WTC11 (cell line): ENCODE measurements at regions not wholly inside any gene's neighbourhood (a gene's known extent, or its start where the extent isn't known, plus 50 kb on each side); places are given as distances from the start of the nearest gene placed in this dataset.

Experiments
- ATAC-seq: fragments of 200-7000 bp; cut with Tn5 transposase; 2 replicates; pipeline ENCODE4 v1.10.0; 2021; ENCODE audit warnings: mild to moderate bottlenecking, moderate library complexity
- CTCF ChIA-PET: fragments of 300-600 bp; sonication (Branson Sonifier 250); formaldehyde crosslinking; loops from one replicate; lab custom pipeline; 2021; ENCODE audit warnings: antibody characterized with exemption; lab: Charles Lee
- POLR2A ChIA-PET: fragments of 350-600 bp; sonication (Branson Sonifier 250); formaldehyde crosslinking; loops from one replicate; lab custom pipeline; 2021; ENCODE audit warnings: antibody characterized with exemption; lab: Charles Lee
- DNase-seq: peaks from one replicate; pipeline ENCODE4 v3.0.0; 2021; ENCODE audit warnings: low spot score
- H3K27ac Mint-ChIP-seq: 2 replicates; pipeline ENCODE4 v1.8.0; 2021; ENCODE audit warnings: mixed read lengths
- H3K27me3 Mint-ChIP-seq: 2 replicates; pipeline ENCODE4 v1.8.0; 2021; ENCODE audit warnings: low read depth, mild to moderate bottlenecking, moderate library complexity, mixed read lengths
- H3K36me3 Mint-ChIP-seq: 2 replicates; pipeline ENCODE4 v1.8.0; 2021; ENCODE audit warnings: mixed read lengths
- H3K4me1 Mint-ChIP-seq: 2 replicates; pipeline ENCODE4 v1.8.0; 2022; ENCODE audit warnings: mixed read lengths
- H3K4me3 Mint-ChIP-seq: 2 replicates; pipeline ENCODE4 v1.8.0; 2021; ENCODE audit warnings: mild to moderate bottlenecking, moderate library complexity, mixed read lengths
- H3K9me3 Mint-ChIP-seq: 2 replicates; pipeline ENCODE4 v1.8.0; 2021; ENCODE audit warnings: mixed read lengths
- ATF1 ChIP-seq: sonication (generic); formaldehyde crosslinking; IDR thresholded peaks from 2 replicates; pipeline ENCODE4 v1.8.1; 2023; ENCODE audit warnings: mild to moderate bottlenecking, moderate library complexity, missing genetic modification reagents
- CREM ChIP-seq: sonication (generic); formaldehyde crosslinking; IDR thresholded peaks from 2 replicates; pipeline ENCODE4 v1.8.1; 2022; ENCODE audit warnings: mild to moderate bottlenecking, missing genetic modification reagents, moderate library complexity
- ELF4 ChIP-seq: sonication (generic); formaldehyde crosslinking; IDR thresholded peaks from 2 replicates; pipeline ENCODE4 v1.8.1; 2022; ENCODE audit warnings: low read depth, mild to moderate bottlenecking, moderate library complexity, missing genetic modification reagents
- ESRRA ChIP-seq: sonication (generic); formaldehyde crosslinking; IDR thresholded peaks from 2 replicates; pipeline ENCODE4 v1.8.1; 2022; ENCODE audit warnings: mild to moderate bottlenecking, missing genetic modification reagents, borderline replicate concordance
- FOXK1 ChIP-seq: sonication (generic); formaldehyde crosslinking; IDR thresholded peaks from 2 replicates; pipeline ENCODE4 v1.8.0; 2022; ENCODE audit warnings: mild to moderate bottlenecking, moderate library complexity, missing genetic modification reagents
- FOXP1 ChIP-seq: sonication (generic); formaldehyde crosslinking; IDR thresholded peaks from 2 replicates; pipeline ENCODE4 v1.8.0; 2022; ENCODE audit warnings: missing genetic modification reagents, mild to moderate bottlenecking, moderate library complexity, borderline replicate concordance
- KAT7 ChIP-seq: sonication (generic); formaldehyde crosslinking; IDR thresholded peaks from 2 replicates; pipeline ENCODE4 v1.8.1; 2023; ENCODE audit warnings: missing genetic modification reagents, mild to moderate bottlenecking, borderline replicate concordance
- NFE2L1 ChIP-seq: sonication (generic); formaldehyde crosslinking; IDR thresholded peaks from 2 replicates; pipeline ENCODE4 v1.8.1; 2023; ENCODE audit warnings: missing genetic modification reagents
- NFYB ChIP-seq: sonication (generic); formaldehyde crosslinking; conservative IDR thresholded peaks from 2 replicates; pipeline ENCODE4 v1.8.0; 2022; ENCODE audit warnings: low read depth, missing genetic modification reagents
- RORB ChIP-seq: fragments of 250-450 bp; sonication (Bioruptor Pico); IDR thresholded peaks from 2 replicates; pipeline ENCODE4 v1.9.0; 2021; ENCODE audit warnings: mild to moderate bottlenecking
- SOX15 ChIP-seq: fragments of 250-450 bp; sonication (Bioruptor Pico); IDR thresholded peaks from 2 replicates; pipeline ENCODE4 v1.9.0; 2021; ENCODE audit warnings: mild to moderate bottlenecking
- ZNF219 ChIP-seq: sonication (generic); formaldehyde crosslinking; IDR thresholded peaks from 2 replicates; pipeline ENCODE4 v1.8.0; 2023; ENCODE audit warnings: missing genetic modification reagents, mild to moderate bottlenecking, borderline replicate concordance
- ZNF263 ChIP-seq: sonication (generic); formaldehyde crosslinking; IDR thresholded peaks from 2 replicates; pipeline ENCODE4 v1.8.1; 2022; ENCODE audit warnings: low read depth, mild to moderate bottlenecking, moderate library complexity, missing genetic modification reagents
- ZNF416 ChIP-seq: fragments of 250-450 bp; sonication (Bioruptor Pico); IDR thresholded peaks from 2 replicates; pipeline ENCODE4 v1.9.0; 2021; ENCODE audit warnings: mild to moderate bottlenecking, inconsistent platforms
- TF ChIP-seq, protein P1 (sequence below): sonication (generic); formaldehyde crosslinking; IDR thresholded peaks from 2 replicates; pipeline ENCODE4 v1.8.1; 2023; ENCODE audit warnings: mild to moderate bottlenecking, missing genetic modification reagents, moderate library complexity
- TF ChIP-seq, protein P2 (sequence below): sonication (generic); formaldehyde crosslinking; IDR thresholded peaks from 2 replicates; pipeline ENCODE4 v1.8.0; 2022; ENCODE audit warnings: mild to moderate bottlenecking, missing genetic modification reagents
- TF ChIP-seq, protein P3 (sequence below): sonication (generic); formaldehyde crosslinking; IDR thresholded peaks from 2 replicates; pipeline ENCODE4 v1.8.0; 2023; ENCODE audit warnings: missing genetic modification reagents, mild to moderate bottlenecking, borderline replicate concordance
- TF ChIP-seq, protein P4 (sequence below): sonication (generic); formaldehyde crosslinking; IDR thresholded peaks from 2 replicates; pipeline ENCODE4 v1.8.1; 2023; ENCODE audit warnings: mild to moderate bottlenecking, moderate library complexity, missing genetic modification reagents
- TF ChIP-seq, protein P5 (sequence below): fragments of 250-450 bp; sonication (Bioruptor Pico); IDR thresholded peaks from 2 replicates; pipeline ENCODE4 v1.8.0; 2021; ENCODE audit warnings: mild to moderate bottlenecking
- TF ChIP-seq, protein P6 (sequence below): sonication (generic); formaldehyde crosslinking; conservative IDR thresholded peaks from 2 replicates; pipeline ENCODE4 v1.8.1; 2023; ENCODE audit warnings: mild to moderate bottlenecking, low read depth, missing genetic modification reagents, moderate library complexity
- TF ChIP-seq, protein P7 (sequence below): sonication (generic); formaldehyde crosslinking; IDR thresholded peaks from 2 replicates; pipeline ENCODE4 v1.8.0; 2022; ENCODE audit warnings: mild to moderate bottlenecking, missing genetic modification reagents
- TF ChIP-seq, protein P8 (sequence below): sonication (generic); formaldehyde crosslinking; IDR thresholded peaks from 2 replicates; pipeline ENCODE4 v1.8.1; 2023; ENCODE audit warnings: mild to moderate bottlenecking, missing genetic modification reagents, moderate library complexity
- TF ChIP-seq, protein P9 (sequence below): sonication (generic); formaldehyde crosslinking; IDR thresholded peaks from 2 replicates; pipeline ENCODE4 v1.8.1; 2023; ENCODE audit warnings: mild to moderate bottlenecking, missing genetic modification reagents

DNA sequence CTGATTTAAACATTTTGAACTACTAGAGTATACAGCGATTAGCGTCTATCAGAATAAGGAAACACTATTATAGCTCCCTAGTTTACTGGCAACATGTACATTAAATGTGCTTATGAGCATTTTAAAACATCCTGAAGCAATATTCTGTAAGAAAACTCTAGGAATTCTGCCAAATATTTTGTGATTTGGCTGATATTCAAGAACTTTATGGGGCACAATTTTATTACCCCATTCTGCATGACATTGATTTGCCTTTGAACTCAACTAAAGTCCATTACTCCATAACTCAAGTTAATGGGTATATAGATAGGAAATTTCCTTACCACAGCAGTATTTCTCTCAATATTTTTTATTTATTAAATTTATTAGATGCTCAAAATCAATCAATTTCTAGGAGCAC lies 369.9 kb upstream of the KCND2 start:
- H3K9me3 Mint-ChIP-seq: peaks cover 2% of the 10 kb centered on the region
- ATAC-seq (no peak), DNase-seq (no peak)
- H3K4me1 Mint-ChIP-seq: peaks cover 13% of the 10 kb centered on the region
- H3K27ac Mint-ChIP-seq: no peak overlapping the region
- no peak overlapping the region for H3K4me3 Mint-ChIP-seq
- TF ChIP-seq, protein P1, sequence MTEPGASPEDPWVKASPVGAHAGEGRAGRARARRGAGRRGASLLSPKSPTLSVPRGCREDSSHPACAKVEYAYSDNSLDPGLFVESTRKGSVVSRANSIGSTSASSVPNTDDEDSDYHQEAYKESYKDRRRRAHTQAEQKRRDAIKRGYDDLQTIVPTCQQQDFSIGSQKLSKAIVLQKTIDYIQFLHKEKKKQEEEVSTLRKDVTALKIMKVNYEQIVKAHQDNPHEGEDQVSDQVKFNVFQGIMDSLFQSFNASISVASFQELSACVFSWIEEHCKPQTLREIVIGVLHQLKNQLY (CRISPR knock-in tag): no peak
- TF ChIP-seq, protein P2, sequence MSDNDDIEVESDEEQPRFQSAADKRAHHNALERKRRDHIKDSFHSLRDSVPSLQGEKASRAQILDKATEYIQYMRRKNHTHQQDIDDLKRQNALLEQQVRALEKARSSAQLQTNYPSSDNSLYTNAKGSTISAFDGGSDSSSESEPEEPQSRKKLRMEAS (CRISPR knock-in tag): no peak
- TF ChIP-seq RORB (no peak), NFE2L1 (no peak), SOX15 (no peak), ELF4 (no peak), FOXK1 (CRISPR knock-in tag) (no peak), NFYB (CRISPR knock-in tag) (no peak), ZNF416 (CRISPR knock-in tag) (no peak), FOXP1 (CRISPR knock-in tag) (no peak), ESRRA (no peak), ZNF219 (no peak)
- TF ChIP-seq, protein P3, sequence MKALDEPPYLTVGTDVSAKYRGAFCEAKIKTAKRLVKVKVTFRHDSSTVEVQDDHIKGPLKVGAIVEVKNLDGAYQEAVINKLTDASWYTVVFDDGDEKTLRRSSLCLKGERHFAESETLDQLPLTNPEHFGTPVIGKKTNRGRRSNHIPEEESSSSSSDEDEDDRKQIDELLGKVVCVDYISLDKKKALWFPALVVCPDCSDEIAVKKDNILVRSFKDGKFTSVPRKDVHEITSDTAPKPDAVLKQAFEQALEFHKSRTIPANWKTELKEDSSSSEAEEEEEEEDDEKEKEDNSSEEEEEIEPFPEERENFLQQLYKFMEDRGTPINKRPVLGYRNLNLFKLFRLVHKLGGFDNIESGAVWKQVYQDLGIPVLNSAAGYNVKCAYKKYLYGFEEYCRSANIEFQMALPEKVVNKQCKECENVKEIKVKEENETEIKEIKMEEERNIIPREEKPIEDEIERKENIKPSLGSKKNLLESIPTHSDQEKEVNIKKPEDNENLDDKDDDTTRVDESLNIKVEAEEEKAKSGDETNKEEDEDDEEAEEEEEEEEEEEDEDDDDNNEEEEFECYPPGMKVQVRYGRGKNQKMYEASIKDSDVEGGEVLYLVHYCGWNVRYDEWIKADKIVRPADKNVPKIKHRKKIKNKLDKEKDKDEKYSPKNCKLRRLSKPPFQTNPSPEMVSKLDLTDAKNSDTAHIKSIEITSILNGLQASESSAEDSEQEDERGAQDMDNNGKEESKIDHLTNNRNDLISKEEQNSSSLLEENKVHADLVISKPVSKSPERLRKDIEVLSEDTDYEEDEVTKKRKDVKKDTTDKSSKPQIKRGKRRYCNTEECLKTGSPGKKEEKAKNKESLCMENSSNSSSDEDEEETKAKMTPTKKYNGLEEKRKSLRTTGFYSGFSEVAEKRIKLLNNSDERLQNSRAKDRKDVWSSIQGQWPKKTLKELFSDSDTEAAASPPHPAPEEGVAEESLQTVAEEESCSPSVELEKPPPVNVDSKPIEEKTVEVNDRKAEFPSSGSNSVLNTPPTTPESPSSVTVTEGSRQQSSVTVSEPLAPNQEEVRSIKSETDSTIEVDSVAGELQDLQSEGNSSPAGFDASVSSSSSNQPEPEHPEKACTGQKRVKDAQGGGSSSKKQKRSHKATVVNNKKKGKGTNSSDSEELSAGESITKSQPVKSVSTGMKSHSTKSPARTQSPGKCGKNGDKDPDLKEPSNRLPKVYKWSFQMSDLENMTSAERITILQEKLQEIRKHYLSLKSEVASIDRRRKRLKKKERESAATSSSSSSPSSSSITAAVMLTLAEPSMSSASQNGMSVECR: no peak
- TF ChIP-seq, protein P4, sequence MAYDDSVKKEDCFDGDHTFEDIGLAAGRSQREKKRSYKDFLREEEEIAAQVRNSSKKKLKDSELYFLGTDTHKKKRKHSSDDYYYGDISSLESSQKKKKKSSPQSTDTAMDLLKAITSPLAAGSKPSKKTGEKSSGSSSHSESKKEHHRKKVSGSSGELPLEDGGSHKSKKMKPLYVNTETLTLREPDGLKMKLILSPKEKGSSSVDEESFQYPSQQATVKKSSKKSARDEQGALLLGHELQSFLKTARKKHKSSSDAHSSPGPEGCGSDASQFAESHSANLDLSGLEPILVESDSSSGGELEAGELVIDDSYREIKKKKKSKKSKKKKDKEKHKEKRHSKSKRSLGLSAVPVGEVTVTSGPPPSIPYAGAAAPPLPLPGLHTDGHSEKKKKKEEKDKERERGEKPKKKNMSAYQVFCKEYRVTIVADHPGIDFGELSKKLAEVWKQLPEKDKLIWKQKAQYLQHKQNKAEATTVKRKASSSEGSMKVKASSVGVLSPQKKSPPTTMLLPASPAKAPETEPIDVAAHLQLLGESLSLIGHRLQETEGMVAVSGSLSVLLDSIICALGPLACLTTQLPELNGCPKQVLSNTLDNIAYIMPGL (CRISPR knock-in tag): no peak
- TF ChIP-seq, protein P5, sequence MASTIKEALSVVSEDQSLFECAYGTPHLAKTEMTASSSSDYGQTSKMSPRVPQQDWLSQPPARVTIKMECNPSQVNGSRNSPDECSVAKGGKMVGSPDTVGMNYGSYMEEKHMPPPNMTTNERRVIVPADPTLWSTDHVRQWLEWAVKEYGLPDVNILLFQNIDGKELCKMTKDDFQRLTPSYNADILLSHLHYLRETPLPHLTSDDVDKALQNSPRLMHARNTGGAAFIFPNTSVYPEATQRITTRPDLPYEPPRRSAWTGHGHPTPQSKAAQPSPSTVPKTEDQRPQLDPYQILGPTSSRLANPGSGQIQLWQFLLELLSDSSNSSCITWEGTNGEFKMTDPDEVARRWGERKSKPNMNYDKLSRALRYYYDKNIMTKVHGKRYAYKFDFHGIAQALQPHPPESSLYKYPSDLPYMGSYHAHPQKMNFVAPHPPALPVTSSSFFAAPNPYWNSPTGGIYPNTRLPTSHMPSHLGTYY (CRISPR knock-in tag): no peak
- TF ChIP-seq, protein P6, sequence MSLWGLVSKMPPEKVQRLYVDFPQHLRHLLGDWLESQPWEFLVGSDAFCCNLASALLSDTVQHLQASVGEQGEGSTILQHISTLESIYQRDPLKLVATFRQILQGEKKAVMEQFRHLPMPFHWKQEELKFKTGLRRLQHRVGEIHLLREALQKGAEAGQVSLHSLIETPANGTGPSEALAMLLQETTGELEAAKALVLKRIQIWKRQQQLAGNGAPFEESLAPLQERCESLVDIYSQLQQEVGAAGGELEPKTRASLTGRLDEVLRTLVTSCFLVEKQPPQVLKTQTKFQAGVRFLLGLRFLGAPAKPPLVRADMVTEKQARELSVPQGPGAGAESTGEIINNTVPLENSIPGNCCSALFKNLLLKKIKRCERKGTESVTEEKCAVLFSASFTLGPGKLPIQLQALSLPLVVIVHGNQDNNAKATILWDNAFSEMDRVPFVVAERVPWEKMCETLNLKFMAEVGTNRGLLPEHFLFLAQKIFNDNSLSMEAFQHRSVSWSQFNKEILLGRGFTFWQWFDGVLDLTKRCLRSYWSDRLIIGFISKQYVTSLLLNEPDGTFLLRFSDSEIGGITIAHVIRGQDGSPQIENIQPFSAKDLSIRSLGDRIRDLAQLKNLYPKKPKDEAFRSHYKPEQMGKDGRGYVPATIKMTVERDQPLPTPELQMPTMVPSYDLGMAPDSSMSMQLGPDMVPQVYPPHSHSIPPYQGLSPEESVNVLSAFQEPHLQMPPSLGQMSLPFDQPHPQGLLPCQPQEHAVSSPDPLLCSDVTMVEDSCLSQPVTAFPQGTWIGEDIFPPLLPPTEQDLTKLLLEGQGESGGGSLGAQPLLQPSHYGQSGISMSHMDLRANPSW (CRISPR knock-in tag): no peak
- no peaks in the 10 kb centered on the region for H3K36me3 Mint-ChIP-seq
- ChIA-PET POLR2A (no interaction called here), CTCF (no interaction called here)
- no peaks in the 10 kb centered on the region for H3K27me3 Mint-ChIP-seq

DNA sequence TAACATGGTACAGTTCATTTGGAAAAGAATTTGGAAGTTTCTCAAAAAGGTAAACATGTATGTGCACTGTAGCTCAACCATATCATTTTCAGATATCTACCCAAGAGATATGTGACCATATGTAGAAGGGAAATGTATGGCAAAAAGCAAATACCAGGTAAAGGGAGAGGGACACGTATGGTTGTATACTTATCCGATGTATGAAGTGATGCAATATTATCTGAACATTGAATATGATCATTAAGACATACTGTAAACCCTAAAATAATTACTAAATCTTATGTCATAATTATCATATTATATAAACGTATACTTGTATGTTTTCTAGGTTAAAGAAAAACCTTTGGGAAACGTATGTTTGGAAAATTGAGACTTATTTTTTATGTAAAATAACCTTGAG lies 367.5 kb upstream of the KCND2 start:
- CTCF ChIA-PET: no interaction called here
- no peaks in the 10 kb centered on the region for H3K36me3 Mint-ChIP-seq
- POLR2A ChIA-PET: no interaction called here
- DNase-seq (no peak), ATAC-seq (no peak)
- H3K27me3 Mint-ChIP-seq: no peaks in the 10 kb centered on the region
- H3K4me3 Mint-ChIP-seq: no peak overlapping the region
- H3K27ac Mint-ChIP-seq: no peak overlapping the region
- H3K9me3 Mint-ChIP-seq: peaks cover 9% of the 10 kb centered on the region
- H3K4me1 Mint-ChIP-seq: peaks cover 13% of the 10 kb centered on the region
- TF ChIP-seq, protein P7, sequence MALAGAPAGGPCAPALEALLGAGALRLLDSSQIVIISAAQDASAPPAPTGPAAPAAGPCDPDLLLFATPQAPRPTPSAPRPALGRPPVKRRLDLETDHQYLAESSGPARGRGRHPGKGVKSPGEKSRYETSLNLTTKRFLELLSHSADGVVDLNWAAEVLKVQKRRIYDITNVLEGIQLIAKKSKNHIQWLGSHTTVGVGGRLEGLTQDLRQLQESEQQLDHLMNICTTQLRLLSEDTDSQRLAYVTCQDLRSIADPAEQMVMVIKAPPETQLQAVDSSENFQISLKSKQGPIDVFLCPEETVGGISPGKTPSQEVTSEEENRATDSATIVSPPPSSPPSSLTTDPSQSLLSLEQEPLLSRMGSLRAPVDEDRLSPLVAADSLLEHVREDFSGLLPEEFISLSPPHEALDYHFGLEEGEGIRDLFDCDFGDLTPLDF: no peak
- TF ChIP-seq KAT7 (CRISPR knock-in tag) (no peak), CREM (CRISPR knock-in tag) (no peak), ATF1 (CRISPR knock-in tag) (no peak), ZNF263 (CRISPR knock-in tag) (no peak)
- TF ChIP-seq, protein P8, sequence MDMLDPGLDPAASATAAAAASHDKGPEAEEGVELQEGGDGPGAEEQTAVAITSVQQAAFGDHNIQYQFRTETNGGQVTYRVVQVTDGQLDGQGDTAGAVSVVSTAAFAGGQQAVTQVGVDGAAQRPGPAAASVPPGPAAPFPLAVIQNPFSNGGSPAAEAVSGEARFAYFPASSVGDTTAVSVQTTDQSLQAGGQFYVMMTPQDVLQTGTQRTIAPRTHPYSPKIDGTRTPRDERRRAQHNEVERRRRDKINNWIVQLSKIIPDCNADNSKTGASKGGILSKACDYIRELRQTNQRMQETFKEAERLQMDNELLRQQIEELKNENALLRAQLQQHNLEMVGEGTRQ: no peak
- TF ChIP-seq, protein P9, sequence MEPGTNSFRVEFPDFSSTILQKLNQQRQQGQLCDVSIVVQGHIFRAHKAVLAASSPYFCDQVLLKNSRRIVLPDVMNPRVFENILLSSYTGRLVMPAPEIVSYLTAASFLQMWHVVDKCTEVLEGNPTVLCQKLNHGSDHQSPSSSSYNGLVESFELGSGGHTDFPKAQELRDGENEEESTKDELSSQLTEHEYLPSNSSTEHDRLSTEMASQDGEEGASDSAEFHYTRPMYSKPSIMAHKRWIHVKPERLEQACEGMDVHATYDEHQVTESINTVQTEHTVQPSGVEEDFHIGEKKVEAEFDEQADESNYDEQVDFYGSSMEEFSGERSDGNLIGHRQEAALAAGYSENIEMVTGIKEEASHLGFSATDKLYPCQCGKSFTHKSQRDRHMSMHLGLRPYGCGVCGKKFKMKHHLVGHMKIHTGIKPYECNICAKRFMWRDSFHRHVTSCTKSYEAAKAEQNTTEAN (CRISPR knock-in tag): no peak
